Esophagus muscularis mucosa (tissue), 4 donors: ENCODE measurements at regions not wholly inside any gene's neighbourhood (a gene's known extent, or its start where the extent isn't known, plus 50 kb on each side); places are given as distances from the start of the nearest gene placed in this dataset.

Experiments used
- DNase-seq: peaks from one replicate; pipeline ENCODE4 v3.0.0-alpha.2; 2017; ENCODE audit errors: extremely low spot score
- H3K27ac ChIP-seq, 4 donors: fragments of 200-600 bp; sonication (generic); replicated peaks in 1 of 4; 1 replicate in 3 of 4; 2 replicates in 1 of 4; pipeline ENCODE4 v1.5.1; 2016 to 2019; ENCODE audit warnings: mild to moderate bottlenecking in 1 of 4
- H3K27me3 ChIP-seq, 4 donors: fragments of 200-600 bp; sonication (generic); one replicate each; pipeline versions ENCODE4 v1.5.1 to v1.6.0; 2016 to 2019
- H3K36me3 ChIP-seq, 4 donors: fragments of 200-600 bp; sonication (generic); one replicate each; pipeline ENCODE4 v1.5.1; 2016 to 2019
- H3K4me1 ChIP-seq, 4 donors: fragments of 200-600 bp; sonication (generic); one replicate each; pipeline ENCODE4 v1.5.1; 2016 to 2019
- H3K4me3 ChIP-seq, 4 donors: fragments of 200-600 bp; sonication (generic); 1 replicate in 2 of 4; 2 replicates in 2 of 4; pipeline ENCODE4 v1.5.1; 2016 to 2019; ENCODE audit warnings: mild to moderate bottlenecking in 4 of 4, moderate library complexity in 1 of 4
- H3K9me3 ChIP-seq, 4 donors: fragments of 200-600 bp; sonication (generic); 1 replicate in 3 of 4; 2 replicates in 1 of 4; pipeline ENCODE4 v1.5.1; 2016 to 2019
- EP300 ChIP-seq: sonication (generic); formaldehyde crosslinking; IDR thresholded peaks from one replicate; pipeline ENCODE4 v1.6.1; 2017; ENCODE audit warnings: antibody characterized with exemption
- POLR2A ChIP-seq: fragments of 450-650 bp; IDR thresholded peaks from one replicate; pipeline ENCODE4 v1.6.1; 2017; ENCODE audit warnings: antibody characterized with exemption, moderate library complexity, mild to moderate bottlenecking, low read depth
- POLR2AphosphoS5 ChIP-seq, 2 donors: sonication (generic); formaldehyde crosslinking; IDR thresholded peaks; one replicate each; pipeline ENCODE4 v1.6.1; 2017; ENCODE audit warnings: antibody characterized with exemption in 2 of 2
- WGBS: methylation state at CpG from one replicate; pipeline ENCODE4 v1.1.5; 2018; 5-methylcytosine and 5-hydroxymethylcytosine counted together
- intact Hi-C: fragments of 100-400 bp; cut with DNase I; formaldehyde crosslinking; loops from one replicate; pipeline ENCODE4 v1.15.1; 2023
- TF ChIP-seq, protein P1 (sequence below), 3 experiments: fragments of 200-600 bp in 2 of 3; fragments of 450-650 bp in 1 of 3; sonication (generic) in 2 of 3; IDR thresholded peaks; one replicate each; pipeline ENCODE4 v1.5.1; 2017 to 2019; ENCODE audit warnings: antibody characterized with exemption in 3 of 3, mild to moderate bottlenecking in 2 of 3, moderate library complexity in 1 of 3

DNA sequence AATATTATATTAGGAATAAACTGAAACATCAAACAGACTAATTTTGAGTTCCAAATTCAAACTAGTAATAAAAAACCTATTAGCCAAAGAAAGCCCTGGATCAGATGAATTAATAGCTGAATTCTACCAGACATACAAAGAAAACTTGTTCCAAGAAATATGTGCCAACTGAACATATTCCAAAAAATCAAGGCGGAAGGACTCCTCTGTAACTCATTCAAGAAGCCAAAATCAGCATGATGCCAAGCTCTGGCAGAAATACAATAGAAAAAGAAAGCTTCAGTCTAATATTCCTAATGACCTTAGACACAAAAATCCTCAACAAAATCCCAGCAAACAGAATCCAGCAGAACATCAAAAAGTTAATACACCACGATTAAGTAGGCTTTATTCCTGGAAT is 619.1 kb upstream of the COX7C start:
- 29% methylated on average over 2 of the region's 2 CpGs for WGBS
- no peak for DNase-seq
- H3K4me1 ChIP-seq, result no peaks in the 10 kb centered on the region
- TF ChIP-seq, protein P1, sequence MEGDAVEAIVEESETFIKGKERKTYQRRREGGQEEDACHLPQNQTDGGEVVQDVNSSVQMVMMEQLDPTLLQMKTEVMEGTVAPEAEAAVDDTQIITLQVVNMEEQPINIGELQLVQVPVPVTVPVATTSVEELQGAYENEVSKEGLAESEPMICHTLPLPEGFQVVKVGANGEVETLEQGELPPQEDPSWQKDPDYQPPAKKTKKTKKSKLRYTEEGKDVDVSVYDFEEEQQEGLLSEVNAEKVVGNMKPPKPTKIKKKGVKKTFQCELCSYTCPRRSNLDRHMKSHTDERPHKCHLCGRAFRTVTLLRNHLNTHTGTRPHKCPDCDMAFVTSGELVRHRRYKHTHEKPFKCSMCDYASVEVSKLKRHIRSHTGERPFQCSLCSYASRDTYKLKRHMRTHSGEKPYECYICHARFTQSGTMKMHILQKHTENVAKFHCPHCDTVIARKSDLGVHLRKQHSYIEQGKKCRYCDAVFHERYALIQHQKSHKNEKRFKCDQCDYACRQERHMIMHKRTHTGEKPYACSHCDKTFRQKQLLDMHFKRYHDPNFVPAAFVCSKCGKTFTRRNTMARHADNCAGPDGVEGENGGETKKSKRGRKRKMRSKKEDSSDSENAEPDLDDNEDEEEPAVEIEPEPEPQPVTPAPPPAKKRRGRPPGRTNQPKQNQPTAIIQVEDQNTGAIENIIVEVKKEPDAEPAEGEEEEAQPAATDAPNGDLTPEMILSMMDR (IDR thresholded peaks at IDR 0.05), result no peak
- TF ChIP-seq POLR2AphosphoS5 (IDR thresholded peaks at IDR 0.05), result no peak
- TF ChIP-seq EP300, result no peak
- TF ChIP-seq POLR2A, result no peak
- H3K27me3 ChIP-seq, result no peaks in the 10 kb centered on the region
- no peaks in the 10 kb centered on the region for H3K9me3 ChIP-seq
- H3K4me3 ChIP-seq, result no peak overlapping the region
- H3K27ac ChIP-seq, result no peak overlapping the region
- H3K36me3 ChIP-seq, result no peaks in the 10 kb centered on the region
- intact Hi-C loops, result no loop called here

DNA sequence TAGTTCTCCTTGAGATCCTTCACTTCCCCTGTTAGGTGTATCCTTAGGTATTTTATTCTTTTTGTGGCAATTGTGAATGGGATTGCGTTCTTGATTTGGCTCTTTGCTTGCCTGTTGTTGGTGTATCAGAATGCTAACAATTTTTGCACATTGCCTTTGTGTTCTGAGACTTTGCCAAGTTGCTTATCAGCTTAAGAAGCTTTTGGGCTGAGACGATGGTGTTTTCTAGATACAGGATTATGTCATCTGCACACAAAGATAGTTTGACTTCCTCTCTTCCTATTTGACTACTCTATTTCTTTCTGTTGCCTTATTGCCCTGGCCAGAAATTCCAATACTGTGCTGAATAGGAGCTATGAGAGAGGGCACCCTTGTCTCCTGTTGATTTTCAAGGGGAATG is 609.4 kb upstream of the COX7C start:
- Histone ChIP-seq H3K4me3 (no peak overlapping the region), H3K4me1 (no peaks in the 10 kb centered on the region), H3K36me3 (no peaks in the 10 kb centered on the region), H3K9me3 (peaks cover 0 to 6% (median 3%) of the 10 kb centered on the region in 4 donors), H3K27me3 (no peaks in the 10 kb centered on the region), H3K27ac (no peak overlapping the region)
- WGBS, result 82% methylated on average over 2 of the region's 2 CpGs
- TF ChIP-seq EP300 (no peak), POLR2AphosphoS5 (IDR thresholded peaks at IDR 0.05) (no peak), POLR2A (no peak)
- TF ChIP-seq, protein P1 (IDR thresholded peaks at IDR 0.05), result no peak
- intact Hi-C loops, result no loop called here
- no peak for DNase-seq

DNA sequence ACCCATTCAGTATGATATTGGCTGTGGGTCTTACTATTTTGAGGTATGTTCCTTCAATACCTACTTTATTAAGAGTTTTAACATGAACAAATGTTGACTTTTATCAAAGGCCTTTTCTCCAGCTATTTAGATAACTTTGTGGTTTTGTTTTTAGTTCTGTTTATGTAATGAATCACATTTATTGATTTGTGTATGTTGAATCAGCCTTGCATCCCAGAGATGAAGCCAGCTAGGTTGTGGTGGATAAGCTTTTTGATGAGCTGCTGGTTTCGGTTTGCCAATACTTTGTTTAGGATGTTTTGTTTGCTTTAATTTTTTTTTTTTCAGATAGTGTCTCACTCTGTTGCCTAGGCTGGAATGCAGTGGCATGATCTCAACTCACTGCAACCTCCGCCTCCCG is 609.0 kb upstream of the COX7C start:
- H3K27ac ChIP-seq, result no peak overlapping the region
- no peak overlapping the region for H3K4me3 ChIP-seq
- TF ChIP-seq, protein P1 (IDR thresholded peaks at IDR 0.05), result no peak
- TF ChIP-seq POLR2AphosphoS5 (IDR thresholded peaks at IDR 0.05) (no peak), EP300 (no peak), POLR2A (no peak)
- WGBS, result 89% methylated on average over 3 of the region's 3 CpGs
- intact Hi-C loops, result no loop called here
- H3K27me3 ChIP-seq, result no peaks in the 10 kb centered on the region
- no peaks in the 10 kb centered on the region for H3K36me3 ChIP-seq
- no peaks in the 10 kb centered on the region for H3K4me1 ChIP-seq
- no peak for DNase-seq
- H3K9me3 ChIP-seq, result peaks cover 0 to 6% (median 3%) of the 10 kb centered on the region in 4 donors

DNA sequence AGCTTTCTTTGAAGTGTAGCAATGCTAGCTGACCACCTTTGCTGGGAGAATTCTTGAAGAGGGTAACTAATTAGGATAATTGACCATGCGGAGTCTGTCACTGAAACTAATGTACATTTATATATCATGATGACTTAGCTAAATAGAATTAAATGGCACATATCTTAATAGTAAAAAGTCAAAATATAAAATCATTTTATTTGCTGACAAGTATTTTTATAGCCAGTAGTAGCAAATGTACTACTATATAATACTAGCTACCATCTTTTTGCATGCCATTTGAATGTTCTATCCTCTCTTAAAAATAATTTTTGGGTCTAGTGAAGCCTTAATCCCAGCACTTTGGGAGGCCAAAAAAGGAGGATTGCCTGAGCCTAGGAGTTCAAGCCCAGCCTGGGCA is 605.8 kb upstream of the COX7C start:
- 94% methylated on average over 1 of the region's 1 CpG for WGBS
- H3K36me3 ChIP-seq, result no peaks in the 10 kb centered on the region
- H3K27ac ChIP-seq, result no peak overlapping the region
- H3K4me3 ChIP-seq, result no peak overlapping the region
- H3K4me1 ChIP-seq, result no peaks in the 10 kb centered on the region
- no peak for DNase-seq
- peaks cover 0 to 6% (median 3%) of the 10 kb centered on the region in 4 donors for H3K9me3 ChIP-seq
- intact Hi-C loops, result no loop called here
- TF ChIP-seq, protein P1 (IDR thresholded peaks at IDR 0.05), result no peak
- TF ChIP-seq EP300 (no peak), POLR2AphosphoS5 (IDR thresholded peaks at IDR 0.05) (no peak), POLR2A (no peak)
- H3K27me3 ChIP-seq, result no peaks in the 10 kb centered on the region

DNA sequence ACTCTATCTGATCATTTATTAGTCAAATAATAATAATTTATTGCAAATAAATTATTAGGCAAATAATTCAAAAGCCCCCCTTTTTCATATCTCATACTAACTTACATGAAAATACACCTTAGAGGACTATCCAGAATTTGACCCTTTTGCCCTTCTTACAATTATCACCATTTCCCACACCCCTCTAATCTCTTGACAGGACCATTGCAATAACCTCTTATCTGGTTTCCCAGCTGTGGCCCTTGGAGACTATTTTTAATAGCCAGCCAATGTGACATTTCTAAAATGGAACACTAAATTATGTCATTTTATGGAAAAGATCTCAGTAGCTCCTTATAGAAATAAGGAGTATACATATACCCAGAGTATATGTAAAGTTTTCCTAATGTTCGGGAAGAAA is 588.4 kb upstream of the COX7C start:
- TF ChIP-seq EP300 (no peak), POLR2AphosphoS5 (IDR thresholded peaks at IDR 0.05) (no peak), POLR2A (no peak)
- TF ChIP-seq, protein P1 (IDR thresholded peaks at IDR 0.05), result no peak
- no peak for DNase-seq
- Histone ChIP-seq H3K9me3 (no peaks in the 10 kb centered on the region), H3K27ac (no peak overlapping the region), H3K4me3 (no peak overlapping the region), H3K36me3 (no peaks in the 10 kb centered on the region), H3K27me3 (no peaks in the 10 kb centered on the region), H3K4me1 (no peaks in the 10 kb centered on the region)
- intact Hi-C loops, result no loop called here
- 96% methylated on average over 1 of the region's 1 CpG for WGBS
